GM21723 (cell line): ENCODE measurements at regions not wholly inside any gene's neighbourhood (a gene's known extent, or its start where the extent isn't known, plus 50 kb on each side); places are given as distances from the start of the nearest gene placed in this dataset.
"Not testable (repeated sequence)": the region's sequence is repeated elsewhere in the genome, so short reads cannot be mapped to it uniquely, and the experiment has no call there.

ENCODE experiments used
- ATAC-seq: cut with Tn5 transposase; IDR thresholded peaks from one replicate; pipeline ENCODE4 v1.9.1; 2021; ENCODE audit warnings: mild to moderate bottlenecking, moderate library complexity; ENCODE audit not compliant: unreplicated experiment

DNA sequence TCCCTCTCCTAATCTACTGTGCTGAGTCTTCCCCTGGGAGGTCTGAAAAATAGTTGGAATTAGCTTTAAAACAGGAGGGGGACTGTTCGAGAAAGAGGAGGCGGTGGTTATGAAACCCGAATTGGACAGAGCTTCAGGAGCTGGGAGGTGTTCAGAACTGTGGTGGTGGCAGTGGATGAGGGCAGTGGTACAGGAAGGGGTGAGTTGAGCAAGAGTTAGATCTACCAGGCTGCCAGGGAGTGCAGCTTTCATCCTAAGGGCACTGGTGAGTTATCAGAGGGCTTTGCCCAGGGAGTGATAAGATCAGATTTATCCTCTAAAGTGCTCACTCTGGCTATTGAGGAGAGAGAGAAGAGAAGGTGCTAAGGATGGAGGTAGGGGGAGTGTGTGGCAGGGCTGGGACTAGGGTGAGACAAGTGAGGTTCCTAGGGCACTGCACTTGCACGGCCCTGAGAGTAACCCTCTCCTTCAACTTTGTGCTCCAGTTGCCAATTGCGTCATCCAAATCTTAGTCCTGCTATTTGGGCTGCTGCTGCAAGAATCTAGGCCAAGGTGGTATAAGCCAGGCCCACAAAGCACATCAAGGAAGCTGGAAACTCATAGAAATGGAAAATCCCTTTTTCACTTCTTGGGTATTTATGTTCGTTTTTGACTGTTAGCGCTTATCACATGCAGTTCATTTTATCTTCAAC lies 540.3 kb downstream of the XYLT1 start:
- ATAC-seq = no peak

DNA sequence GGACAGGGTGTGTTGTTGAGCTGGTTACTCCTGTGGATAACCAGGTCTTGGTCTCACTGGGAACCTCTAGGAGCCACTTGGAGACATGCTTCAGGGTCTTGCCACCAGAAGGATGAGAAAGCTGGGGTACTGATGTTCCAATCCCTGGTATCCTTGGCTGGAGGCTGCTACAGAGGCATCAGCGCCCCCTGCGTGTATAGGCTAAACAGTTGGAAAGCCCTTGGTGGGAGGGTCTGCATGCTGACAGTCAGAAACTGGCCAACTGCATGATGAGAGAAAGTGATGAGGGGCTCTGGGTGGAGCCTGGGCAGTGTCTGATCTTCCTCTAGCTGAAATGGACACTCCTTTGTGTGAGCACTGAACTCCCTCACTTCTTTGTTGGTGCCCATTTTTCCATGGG lies 536.9 kb downstream of the XYLT1 start:
- ATAC-seq = no peak

DNA sequence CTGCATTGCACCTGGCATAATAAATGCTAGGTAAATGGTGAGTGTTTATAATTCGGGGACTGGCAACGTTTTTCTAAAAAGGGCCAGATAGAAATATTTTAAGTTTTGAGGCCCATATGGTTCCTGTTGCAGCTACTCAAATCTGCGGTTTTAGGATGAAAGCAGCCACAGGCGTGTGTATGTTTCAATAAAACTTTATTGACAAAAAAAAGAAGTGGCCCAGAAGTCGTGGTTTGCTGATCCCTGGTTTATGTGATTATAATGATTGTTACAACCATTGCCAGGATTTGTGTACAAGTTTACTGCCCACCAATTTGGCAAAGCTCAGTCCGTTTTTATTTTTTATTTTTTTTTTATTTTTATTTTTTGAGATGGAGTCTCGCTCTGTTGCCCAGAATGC lies 536.1 kb downstream of the XYLT1 start:
- ATAC-seq = no peak

DNA sequence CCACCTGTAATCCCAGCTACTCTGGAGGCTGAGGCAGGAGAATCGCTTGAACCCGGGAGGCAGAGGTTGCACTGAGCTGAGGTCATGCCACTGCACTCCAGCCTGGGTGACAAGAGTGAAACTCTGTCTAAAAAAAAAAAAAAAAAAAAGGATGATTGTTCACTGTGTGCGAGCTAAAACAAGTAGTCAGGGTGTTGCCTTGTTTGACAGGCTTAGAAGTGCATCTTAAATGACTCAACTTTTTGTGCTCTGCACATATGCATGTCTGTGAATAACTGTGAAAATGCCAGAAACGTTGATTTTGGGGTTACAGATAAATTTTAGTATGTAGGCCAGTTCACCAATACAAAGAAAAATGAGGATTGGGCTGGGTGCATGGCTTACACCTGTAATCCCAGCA lies 534.9 kb downstream of the XYLT1 start:
- ATAC-seq = not testable (repeated sequence)

DNA sequence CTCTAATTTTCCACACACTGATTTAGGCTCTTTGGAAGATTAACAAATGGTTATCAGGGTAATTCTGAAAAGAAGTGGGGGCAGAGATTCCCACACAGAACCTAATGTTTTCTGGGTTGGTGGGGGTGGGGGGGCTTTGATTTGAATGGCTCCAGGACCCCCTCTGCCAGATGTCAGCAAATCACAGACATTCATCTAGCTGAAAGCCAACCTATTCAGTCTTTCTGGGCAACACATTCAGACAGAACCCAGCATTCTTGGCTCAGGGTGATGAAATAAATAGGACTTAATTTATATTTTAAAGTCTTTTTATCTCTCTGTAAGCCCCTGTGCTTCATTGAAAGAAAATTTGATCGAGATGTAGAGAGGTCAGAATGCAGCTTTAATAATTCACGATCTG lies 533.2 kb downstream of the XYLT1 start:
- ATAC-seq = no peak

DNA sequence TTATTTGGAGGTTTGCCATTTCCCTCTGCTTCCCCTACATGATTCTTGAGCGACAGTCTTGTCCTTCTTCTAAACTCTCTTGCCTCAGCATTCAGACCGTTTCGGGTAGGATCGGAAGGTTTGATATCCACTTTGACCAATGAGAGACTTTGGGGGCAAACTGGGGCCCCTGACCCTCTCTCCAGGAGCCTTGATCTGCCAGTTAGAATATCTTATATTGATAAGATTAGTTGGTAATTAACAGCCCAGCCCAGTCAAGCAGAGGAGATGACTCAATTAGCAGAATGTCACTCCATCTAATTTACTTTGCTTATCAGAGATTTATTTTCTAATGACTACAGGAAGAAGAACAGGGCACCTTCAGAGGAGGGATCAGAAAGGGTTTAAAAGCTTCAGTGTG lies 532.8 kb downstream of the XYLT1 start:
- ATAC-seq = no peak

DNA sequence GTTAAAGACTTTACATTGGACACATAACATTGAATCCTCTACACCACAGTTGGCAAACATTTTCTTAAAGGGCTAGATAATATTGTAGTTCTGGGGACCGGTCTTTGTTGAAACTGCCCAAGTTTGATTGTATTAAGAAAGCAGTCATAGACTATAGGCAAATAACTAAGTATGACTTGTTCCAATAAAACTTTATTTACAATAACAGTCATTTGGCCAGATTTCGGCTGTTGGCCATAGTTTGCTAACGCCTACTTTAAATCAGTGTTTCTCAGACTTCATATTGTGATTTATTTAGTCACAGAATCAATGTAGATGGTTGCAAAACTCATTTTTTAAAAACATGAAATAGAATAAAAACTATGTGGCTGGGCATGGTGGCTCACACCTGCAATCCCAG lies 531.8 kb downstream of the XYLT1 start:
- ATAC-seq = no peak

DNA sequence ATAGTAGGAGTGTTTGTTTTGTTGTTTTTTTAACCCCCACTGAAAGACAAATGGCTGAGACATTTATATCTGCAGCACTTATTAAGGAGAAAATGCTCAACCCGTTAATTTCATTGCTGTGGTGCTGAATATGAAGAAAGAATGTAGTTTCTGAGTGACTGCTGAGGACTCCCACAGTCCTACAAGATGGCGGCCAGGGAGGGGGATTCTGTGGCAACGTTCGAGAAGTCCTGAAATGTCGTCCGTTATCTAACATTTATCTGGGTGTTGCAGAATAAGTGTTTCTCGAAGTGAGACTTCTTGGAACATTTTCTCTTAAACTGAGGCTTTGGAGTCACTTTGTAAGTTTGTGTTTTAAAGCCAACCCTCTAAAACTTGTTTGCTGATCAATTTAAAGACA lies 530.4 kb downstream of the XYLT1 start:
- ATAC-seq = no peak

DNA sequence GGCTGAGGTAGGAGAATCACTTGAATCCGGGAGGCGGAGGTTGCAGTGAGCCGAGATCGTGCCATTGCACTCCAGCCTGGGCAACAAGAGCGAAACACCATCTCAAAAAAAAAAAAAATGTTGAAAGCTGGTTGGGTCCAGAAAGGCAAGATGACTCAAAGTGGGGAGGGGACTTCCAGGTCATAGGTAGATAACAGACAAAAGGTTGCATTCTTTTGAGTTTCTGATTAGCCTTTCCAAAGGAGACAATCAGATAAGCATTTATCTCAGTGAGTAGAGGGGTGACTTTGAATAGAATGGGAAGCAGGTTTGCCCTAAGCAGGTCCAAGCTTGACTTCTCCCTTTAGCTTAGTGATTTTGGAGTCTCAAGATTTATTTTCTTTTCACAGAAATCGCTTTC lies 527.9 kb downstream of the XYLT1 start:
- not testable (repeated sequence) for ATAC-seq

DNA sequence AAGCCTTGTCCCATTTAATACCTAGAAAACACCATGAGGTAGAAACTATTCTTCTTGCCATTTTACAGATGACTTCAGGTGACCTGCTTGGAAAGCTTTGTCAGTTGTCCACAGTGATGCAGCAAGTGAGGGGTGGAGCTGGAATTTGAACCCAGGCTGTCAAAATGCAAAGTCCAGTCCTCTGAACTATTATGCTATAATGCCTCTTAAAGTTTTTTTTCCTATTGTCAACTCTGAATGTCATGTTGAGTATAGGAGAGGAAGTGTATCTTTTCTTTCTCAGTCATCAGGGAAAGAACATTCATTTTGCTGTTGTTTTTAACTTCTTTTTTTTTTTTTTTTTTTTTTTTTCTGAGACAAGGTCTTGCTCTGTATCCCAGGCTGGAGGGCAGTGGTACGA lies 525.6 kb downstream of the XYLT1 start:
- no peak for ATAC-seq

DNA sequence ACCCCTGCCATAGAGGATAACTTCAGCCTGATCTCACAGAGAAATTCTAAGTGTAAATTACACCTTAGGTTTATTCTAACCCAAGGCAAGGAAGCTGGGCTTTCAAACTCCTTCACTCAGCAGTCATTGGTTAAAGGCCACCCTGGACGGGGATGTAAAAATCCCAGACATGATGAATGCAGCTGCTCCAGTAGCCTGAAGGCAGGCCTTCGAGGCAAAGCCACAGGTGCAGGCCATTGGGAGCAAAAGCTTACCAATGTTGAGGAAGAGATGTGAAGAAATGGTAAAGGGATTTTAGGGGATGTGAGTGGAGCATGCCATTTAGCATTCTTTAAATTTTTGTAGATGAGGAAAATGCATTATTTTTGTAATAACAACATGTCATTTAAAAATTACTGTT lies 514.4 kb downstream of the XYLT1 start:
- no peak for ATAC-seq

DNA sequence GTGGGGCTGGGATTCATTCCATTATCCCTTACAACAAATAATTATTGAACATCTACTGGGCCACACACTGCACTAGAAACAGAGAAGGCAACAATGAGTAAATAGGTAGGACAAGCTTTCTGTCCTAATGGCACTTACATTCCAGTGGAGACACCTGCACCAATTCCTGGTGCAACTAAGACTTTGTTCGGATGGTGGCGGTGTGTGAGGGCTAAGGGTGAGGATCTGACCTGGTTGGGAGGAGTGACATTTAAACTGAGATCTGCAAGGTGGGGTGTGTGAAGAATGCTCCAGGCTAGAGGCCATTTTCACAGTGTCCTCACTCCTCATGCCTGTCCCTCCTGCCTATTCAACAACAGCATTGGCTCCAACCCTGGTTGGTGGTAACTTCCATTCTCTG lies 510.0 kb downstream of the XYLT1 start:
- no peak for ATAC-seq

DNA sequence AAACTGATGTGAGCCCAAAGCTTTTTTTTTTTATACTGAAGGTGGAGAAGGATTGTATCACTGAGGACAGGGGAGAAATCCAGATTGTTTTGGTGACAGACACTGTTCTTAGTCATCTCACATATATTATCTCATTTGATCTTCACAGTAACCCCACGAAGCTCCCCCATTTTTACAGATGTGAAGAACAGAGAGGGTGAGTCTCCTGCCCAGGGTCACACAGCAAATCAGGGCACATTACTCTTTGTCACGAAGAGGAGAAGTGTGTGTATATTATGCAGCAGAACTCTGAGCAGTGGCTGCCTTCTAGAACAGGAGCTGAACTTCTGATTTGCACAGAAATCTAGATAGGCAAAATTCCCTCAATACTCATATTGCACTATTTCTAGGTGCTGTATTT lies 504.3 kb downstream of the XYLT1 start:
- ATAC-seq = no peak

DNA sequence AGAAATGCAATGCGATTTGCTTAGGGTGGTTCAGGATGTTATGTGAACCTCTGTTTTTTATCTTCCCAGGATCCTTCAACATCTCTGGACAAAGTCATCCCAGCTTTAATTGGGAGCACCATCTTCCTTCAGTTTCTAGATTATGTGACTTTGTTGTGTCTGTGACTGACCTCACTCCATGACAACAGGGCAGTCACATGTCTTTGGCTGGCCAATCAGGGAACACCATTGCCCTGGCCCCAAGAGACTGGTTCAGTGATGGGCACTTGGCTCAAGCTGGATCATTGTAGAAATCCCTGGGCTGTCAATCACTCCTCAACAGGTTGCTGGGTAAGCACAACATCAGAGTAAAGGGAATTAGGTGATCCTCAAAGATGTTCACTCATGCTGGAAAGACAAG lies 499.7 kb downstream of the XYLT1 start:
- ATAC-seq = no peak

DNA sequence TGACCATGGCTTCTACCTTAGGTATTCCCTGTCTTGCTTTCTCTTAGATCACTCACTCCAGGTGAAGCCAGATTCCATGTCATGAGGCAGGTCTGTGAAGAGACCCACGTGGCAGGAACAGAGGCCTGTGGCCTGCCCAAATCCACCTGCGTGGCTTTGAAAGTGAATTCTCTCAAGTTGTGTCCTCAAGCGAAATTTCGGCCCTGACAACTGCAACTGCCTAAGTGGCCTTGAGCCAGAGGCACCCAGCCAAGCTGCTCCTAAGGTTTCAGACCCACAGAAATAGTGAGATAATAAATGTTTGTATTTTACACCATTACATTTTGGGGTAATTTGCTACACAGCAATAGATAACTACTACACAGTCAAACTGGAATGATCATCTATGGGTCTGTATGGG lies 497.9 kb downstream of the XYLT1 start:
- no peak for ATAC-seq

DNA sequence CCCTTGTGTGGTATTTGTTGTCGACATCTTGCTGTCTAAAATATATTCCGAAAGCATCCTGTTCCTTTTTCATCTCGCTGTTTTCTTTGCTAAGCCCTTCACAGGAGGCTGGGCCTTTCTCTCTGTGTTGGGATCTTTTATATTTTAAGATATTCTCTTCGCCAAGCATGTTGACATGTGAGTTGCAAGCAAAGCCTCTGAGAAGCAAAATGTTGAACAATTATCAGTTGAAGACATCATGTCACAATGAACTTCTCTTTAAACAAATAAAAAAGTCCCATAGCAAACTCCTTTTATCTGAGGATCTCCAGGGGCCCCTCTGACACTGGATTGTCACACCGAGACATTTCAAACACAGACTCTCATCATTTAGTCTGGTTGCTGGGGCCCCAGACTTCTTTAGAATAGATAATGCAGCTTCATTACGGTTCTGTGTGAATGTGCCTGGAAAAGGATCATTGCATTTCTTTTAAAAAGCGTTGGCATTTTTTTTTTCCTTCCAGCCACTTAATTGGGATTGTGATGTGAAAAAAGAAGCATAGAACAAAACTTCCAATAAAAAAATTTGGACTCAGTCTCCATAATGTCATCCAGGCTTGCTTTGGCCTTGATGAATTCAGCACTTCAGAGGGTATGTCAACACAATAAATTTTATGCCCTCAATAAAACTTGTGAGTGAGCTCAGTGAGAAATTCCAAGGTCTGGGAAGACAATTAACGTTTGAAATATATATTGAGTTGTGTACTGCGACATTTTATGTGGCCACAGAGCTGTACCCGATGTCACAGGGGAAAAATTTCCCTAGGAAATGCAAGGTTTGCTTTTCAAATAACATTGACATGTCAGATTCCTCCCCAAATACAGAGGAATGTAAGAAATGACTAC lies 496.8 kb downstream of the XYLT1 start:
- ATAC-seq = no peak

DNA sequence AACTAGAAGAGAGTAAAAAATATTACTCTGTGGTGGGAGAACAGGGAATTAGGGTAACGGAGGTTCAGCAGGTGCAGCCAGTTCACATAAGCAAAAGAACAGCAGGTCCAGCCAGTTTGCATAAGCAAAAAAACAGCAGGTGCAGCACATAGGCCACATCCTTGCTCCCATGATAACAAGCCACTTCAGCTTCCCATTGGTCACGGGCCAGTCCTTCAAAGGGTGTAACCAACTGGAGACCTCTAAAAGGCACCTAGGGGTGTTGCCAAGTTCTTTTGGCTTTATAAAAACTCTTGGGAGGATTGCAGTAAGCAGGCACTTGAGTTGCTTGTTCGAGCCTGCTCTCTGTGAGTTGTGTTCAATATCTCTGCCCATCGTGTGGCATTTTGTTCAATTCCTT lies 488.1 kb downstream of the XYLT1 start:
- ATAC-seq = no peak

DNA sequence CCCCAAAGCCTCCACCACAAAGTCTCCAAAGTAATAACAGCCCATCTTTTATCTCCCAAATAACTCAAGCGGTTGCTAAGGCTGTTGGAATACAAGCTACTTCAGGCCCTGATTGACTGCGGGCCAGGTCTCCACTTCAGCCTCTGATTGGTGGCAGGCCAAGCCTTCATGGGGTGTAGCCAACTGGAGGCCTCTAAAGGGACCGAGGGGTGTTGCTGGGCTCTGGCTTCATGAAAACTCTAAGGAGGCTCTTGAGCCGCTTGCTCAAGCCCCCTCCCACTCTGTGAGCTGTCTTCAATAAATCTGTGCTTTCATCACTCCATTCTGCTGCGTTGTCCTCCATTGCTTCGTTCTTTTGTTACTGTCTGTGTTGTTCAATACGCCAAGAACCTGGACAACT lies 487.2 kb downstream of the XYLT1 start:
- ATAC-seq = no peak

DNA sequence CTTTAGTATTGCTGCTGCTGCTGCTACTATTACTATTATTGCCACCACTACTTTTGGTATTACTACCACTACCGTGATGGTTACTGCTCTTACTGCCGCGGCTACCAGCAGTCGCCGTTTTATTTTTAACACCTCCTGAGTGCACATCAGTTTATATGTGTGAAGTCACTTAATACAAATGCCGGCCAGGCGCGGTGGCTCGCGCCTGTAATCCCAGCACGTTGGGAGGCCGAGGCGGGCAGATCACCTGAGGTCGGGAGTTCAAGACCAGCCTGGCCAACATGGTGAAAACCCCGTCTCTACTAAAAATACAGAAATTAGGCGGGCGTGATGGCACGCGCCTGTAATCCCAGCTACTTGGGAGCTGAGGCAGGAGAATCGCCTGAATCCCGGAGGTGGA lies 486.7 kb downstream of the XYLT1 start:
- ATAC-seq = not testable (repeated sequence)

DNA sequence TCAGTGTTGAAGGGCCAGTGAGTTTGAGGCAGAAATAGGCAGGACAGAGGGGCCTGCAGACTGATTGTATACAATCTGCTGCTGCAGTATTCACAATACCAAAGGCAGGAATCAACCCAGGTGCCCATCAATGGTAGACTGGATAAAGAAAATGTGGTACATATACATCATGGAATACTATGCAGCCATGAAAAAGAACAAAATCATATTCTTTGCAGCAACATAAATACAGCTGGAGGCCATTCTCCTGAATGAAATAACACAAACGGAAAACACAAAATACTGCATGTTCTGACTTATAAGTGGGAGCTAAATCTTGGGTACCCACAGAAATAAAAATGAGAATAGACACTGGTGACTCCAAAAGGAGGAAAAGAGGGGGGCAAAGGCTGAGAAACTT lies 485.1 kb downstream of the XYLT1 start:
- ATAC-seq = no peak

DNA sequence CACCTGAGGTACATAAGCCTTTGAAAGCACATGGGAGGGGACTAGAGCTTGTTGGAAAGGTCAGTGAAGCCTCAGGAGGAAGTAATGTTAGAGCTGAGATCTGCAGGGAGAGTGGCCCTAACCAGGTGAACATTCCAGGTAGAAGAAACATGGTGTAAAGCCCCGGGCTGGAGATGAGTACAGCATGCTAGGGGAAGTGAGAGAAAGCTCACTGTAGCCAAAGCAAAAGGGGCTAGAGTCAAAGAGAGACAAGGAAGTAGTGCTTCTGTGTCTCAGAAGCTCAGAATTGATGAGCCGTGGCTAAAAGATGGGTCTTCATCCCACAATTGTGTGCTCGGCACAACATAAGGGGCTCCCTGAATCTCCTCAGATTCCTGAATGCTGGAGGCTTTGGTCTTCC lies 481.8 kb downstream of the XYLT1 start:
- ATAC-seq = no peak

DNA sequence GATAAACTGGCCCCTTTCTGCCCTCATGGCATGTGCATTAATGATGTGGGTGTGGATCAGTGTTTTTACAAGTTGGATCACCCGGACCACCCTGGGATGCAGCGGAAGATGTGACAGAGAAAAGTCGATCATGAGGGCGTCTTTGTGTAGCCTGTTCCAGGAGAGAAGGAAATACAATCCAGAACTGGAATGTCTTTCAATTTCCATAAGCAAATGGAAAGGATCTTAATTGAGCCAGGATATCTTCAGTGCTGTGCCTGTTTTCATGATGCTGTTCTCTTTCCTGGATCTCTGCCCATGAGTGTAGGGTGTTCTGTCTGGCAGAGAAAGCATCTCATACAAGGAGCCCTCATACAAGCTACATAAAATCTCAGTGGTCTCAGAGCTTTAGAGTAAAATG lies 481.4 kb downstream of the XYLT1 start:
- ATAC-seq = no peak

DNA sequence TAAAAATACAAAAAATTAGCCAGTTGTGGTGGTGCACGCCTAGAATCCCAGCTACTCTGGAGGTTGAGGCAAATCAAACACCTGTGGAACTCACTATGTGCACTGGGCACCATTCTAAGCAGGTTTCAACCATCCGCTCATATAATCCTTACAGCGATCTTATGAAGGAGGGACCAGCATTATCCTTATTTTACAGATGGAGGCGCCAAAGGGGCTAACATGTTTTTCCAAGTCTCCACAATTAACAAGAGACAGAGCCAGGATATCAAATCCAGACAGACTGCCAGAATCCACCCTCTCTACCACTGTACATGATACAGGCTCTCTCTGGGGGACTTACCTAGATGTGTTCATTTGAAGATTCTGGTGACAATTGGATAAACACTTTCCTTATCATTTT lies 479.0 kb downstream of the XYLT1 start:
- no peak for ATAC-seq
